SU-DHL-6 (cell line): ENCODE measurements at regions not wholly inside any gene's neighbourhood (a gene's known extent, or its start where the extent isn't known, plus 50 kb on each side); places are given as distances from the start of the nearest gene placed in this dataset.

ENCODE experiments used
- H2AFZ ChIP-seq: fragments of 200-600 bp; sonication (generic); 2 replicates; pipeline ENCODE4 v1.6.1; 2014; ENCODE audit warnings: low read depth, mild to moderate bottlenecking, moderate library complexity, mixed read lengths, antibody characterized with exemption, low read length; ENCODE audit not compliant: severe bottlenecking
- H3F3A ChIP-seq: fragments of 200-600 bp; shearing (Covaris generic); 2 replicates; pipeline ENCODE4 v1.6.0; 2016; ENCODE audit warnings: antibody characterized with exemption, mild to moderate bottlenecking; ENCODE audit not compliant: insufficient read depth
- H3K27ac ChIP-seq: fragments of 200-600 bp; sonication (generic); 2 replicates; pipeline ENCODE4 v1.5.1; 2016; ENCODE audit warnings: low read depth, mild to moderate bottlenecking, low read length, moderate library complexity, mixed read lengths
- H3K27me3 ChIP-seq: fragments of 200-600 bp; sonication (generic), shearing (Covaris generic); 2 replicates; pipeline ENCODE4 v1.6.0; 2014; ENCODE audit warnings: mild to moderate bottlenecking, low read length
- H3K36me3 ChIP-seq: fragments of 200-600 bp; sonication (generic); 2 replicates; pipeline ENCODE4 v1.6.1; 2014; ENCODE audit warnings: mild to moderate bottlenecking, low read length, mixed read lengths
- H3K4me2 ChIP-seq: fragments of 300-600, 200-600 bp; shearing (Covaris generic), sonication (generic); 2 replicates; pipeline ENCODE4 v1.6.0; 2014; ENCODE audit warnings: low read length, low read depth, mild to moderate bottlenecking; ENCODE audit not compliant: poor library complexity, severe bottlenecking
- H3K4me3 ChIP-seq: fragments of 200-600 bp; sonication (generic); 2 replicates; pipeline ENCODE4 v1.5.1; 2014; ENCODE audit warnings: antibody characterized with exemption, low read length, mild to moderate bottlenecking, mixed read lengths; ENCODE audit not compliant: insufficient read depth, poor library complexity, severe bottlenecking
- H3K79me2 ChIP-seq: fragments of 200-600 bp; sonication (generic); 2 replicates; pipeline ENCODE4 v1.6.1; 2014; ENCODE audit warnings: mild to moderate bottlenecking, low read length, moderate library complexity; ENCODE audit not compliant: insufficient read depth
- H3K9ac ChIP-seq: fragments of 200-600 bp; sonication (generic); 2 replicates; pipeline ENCODE4 v1.7.0; 2014; ENCODE audit warnings: mild to moderate bottlenecking, low read length
- H3K9me2 ChIP-seq: fragments of 200-600 bp; sonication (generic); replicated peaks from 2 replicates; pipeline ENCODE4 v1.6.1; 2014; ENCODE audit warnings: low read length; ENCODE audit not compliant: insufficient read depth
- H3K9me3 ChIP-seq: fragments of 200-600 bp; sonication (generic); 2 replicates; pipeline ENCODE4 v1.6.1; 2014; ENCODE audit warnings: low read length, mixed read lengths; ENCODE audit not compliant: insufficient read depth
- H4K20me1 ChIP-seq: fragments of 200-600 bp; sonication (generic); 2 replicates; pipeline ENCODE4 v1.6.1; 2014; ENCODE audit warnings: low read depth, mild to moderate bottlenecking, antibody characterized with exemption, low read length, moderate library complexity, mixed read lengths
- CTCF ChIP-seq: fragments of 200-600 bp; sonication (generic); IDR thresholded peaks from one replicate; pipeline ENCODE4 v1.5.1; 2017; ENCODE audit warnings: antibody characterized with exemption, mild to moderate bottlenecking, low read length, moderate library complexity; ENCODE audit not compliant: insufficient read depth, poor library complexity, severe bottlenecking
- EZH2phosphoT487 ChIP-seq: fragments of 200-600 bp; sonication (generic), shearing (Covaris generic); conservative IDR thresholded peaks from 2 replicates; pipeline ENCODE4 v1.6.1; 2018; ENCODE audit warnings: mild to moderate bottlenecking, antibody characterized with exemption, low read length, moderate library complexity, mixed read lengths

DNA sequence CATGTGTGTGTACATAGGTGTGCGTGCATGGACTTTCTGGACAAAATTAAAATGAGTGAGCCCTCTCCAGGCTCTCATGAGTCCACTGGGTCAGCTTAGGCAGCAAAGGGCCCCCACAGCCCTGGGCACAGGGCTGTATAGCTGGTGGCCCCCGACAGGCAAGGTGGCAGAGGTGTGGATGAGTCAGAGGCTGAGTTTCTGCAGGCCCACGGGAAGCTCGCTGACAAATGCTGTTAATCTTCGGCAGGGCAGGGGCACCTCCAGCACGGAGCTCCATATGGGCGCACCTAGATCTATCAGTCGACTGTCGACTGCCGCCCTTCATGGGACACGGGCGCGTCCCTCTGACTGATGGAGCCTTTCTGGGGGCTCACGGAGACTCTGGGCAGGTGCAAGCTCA lies 181.1 kb downstream of the URI1 start:
- no peaks in the 10 kb centered on the region for H4K20me1 ChIP-seq
- H3K27ac ChIP-seq = no peak overlapping the region
- no peak overlapping the region for H3K4me3 ChIP-seq
- H3F3A ChIP-seq = no peaks in the 10 kb centered on the region
- no peaks in the 10 kb centered on the region for H3K27me3 ChIP-seq
- H3K79me2 ChIP-seq = no peaks in the 10 kb centered on the region
- no peak overlapping the region for H3K9ac ChIP-seq
- H2AFZ ChIP-seq = no peak overlapping the region
- H3K4me2 ChIP-seq = no peak overlapping the region
- no peaks in the 10 kb centered on the region for H3K9me2 ChIP-seq
- TF ChIP-seq CTCF (no peak), EZH2phosphoT487 (no peak)
- H3K9me3 ChIP-seq = no peaks in the 10 kb centered on the region
- no peaks in the 10 kb centered on the region for H3K36me3 ChIP-seq

- H3K4me3 ChIP-seq = no peak overlapping the region
- no peaks in the 10 kb centered on the region for H3K36me3 ChIP-seq
- H3K79me2 ChIP-seq = no peaks in the 10 kb centered on the region
- H3K9me3 ChIP-seq = no peaks in the 10 kb centered on the region
- H2AFZ ChIP-seq = no peak overlapping the region
- no peaks in the 10 kb centered on the region for H3F3A ChIP-seq
- H3K9me2 ChIP-seq = no peaks in the 10 kb centered on the region
- no peaks in the 10 kb centered on the region for H3K27me3 ChIP-seq
- H3K9ac ChIP-seq = no peak overlapping the region
- no peak overlapping the region for H3K27ac ChIP-seq
- no peaks in the 10 kb centered on the region for H4K20me1 ChIP-seq
- TF ChIP-seq CTCF = no peak
- TF ChIP-seq EZH2phosphoT487 = no peak
- H3K4me2 ChIP-seq = no peak overlapping the region
Measured at GRCh38 chr19:30123611-30124010, 181.6 kb downstream of the URI1 start.

- Histone ChIP-seq H3K27me3 (no peaks in the 10 kb centered on the region), H3K36me3 (no peaks in the 10 kb centered on the region), H3K4me2 (no peak overlapping the region), H4K20me1 (no peaks in the 10 kb centered on the region), H3K9ac (no peak overlapping the region), H3F3A (no peaks in the 10 kb centered on the region), H3K27ac (no peak overlapping the region), H3K4me3 (no peak overlapping the region), H2AFZ (no peak overlapping the region), H3K79me2 (no peaks in the 10 kb centered on the region), H3K9me2 (no peaks in the 10 kb centered on the region), H3K9me3 (no peaks in the 10 kb centered on the region)
- no peak for TF ChIP-seq EZH2phosphoT487
- no peak for TF ChIP-seq CTCF
Measured at GRCh38 chr19:30128211-30128610, 186.2 kb downstream of the URI1 start.
